IMR-90 (cell line): ENCODE measurements at regions not wholly inside any gene's neighbourhood (a gene's known extent, or its start where the extent isn't known, plus 50 kb on each side); places are given as distances from the start of the nearest gene placed in this dataset.
"Not testable (repeated sequence)": the region's sequence is repeated elsewhere in the genome, so short reads cannot be mapped to it uniquely, and the experiment has no call there.

Experiments used
- BHLHE40 ChIP-seq: fragments of 150-350 bp; IDR thresholded peaks from 2 replicates; pipeline ENCODE4 v1.6.1; 2016; ENCODE audit warnings: mild to moderate bottlenecking, low read depth, low read length
- CTCF ChIP-seq: conservative IDR thresholded peaks from 2 replicates; pipeline ENCODE4 v1.5.1; 2012; ENCODE audit warnings: mild to moderate bottlenecking, low read depth, low read length, improper control_type of control experiment
- MAFK ChIP-seq: IDR thresholded peaks from 2 replicates; pipeline ENCODE4 v1.6.1; 2012; ENCODE audit warnings: low read depth, low read length, improper control_type of control experiment
- RAD21 ChIP-seq: IDR thresholded peaks from 2 replicates; pipeline ENCODE4 v1.6.1; 2012; ENCODE audit warnings: low read length, improper control_type of control experiment
- RFX5 ChIP-seq: IDR thresholded peaks from 2 replicates; pipeline ENCODE4 v1.8.0; 2012; ENCODE audit warnings: low read depth, mild to moderate bottlenecking, low read length, moderate library complexity

GRCh38 chr5:20765074-20765473 lies 777.1 kb upstream of the CDH18 start:
- not testable (repeated sequence) for TF ChIP-seq CTCF, MAFK, RFX5, BHLHE40, RAD21
